SK-N-SH treated with all-trans-retinoic acid at 6 μM for 48 hours (cell line): ENCODE measurements at regions not wholly inside any gene's neighbourhood (a gene's known extent, or its start where the extent isn't known, plus 50 kb on each side); places are given as distances from the start of the nearest gene placed in this dataset.

ENCODE experiments used
- ARNTL ChIP-seq: fragments of 450-650 bp; formaldehyde crosslinking; IDR thresholded peaks from 2 replicates; pipeline ENCODE4 v1.5.0; 2020; ENCODE audit warnings: low read depth, mild to moderate bottlenecking, moderate library complexity, borderline replicate concordance
- CSDC2 ChIP-seq: fragments of 250-450 bp; sonication (Bioruptor Pico); IDR thresholded peaks from 2 replicates; pipeline ENCODE4 v1.5.0; 2020; ENCODE audit warnings: mild to moderate bottlenecking, moderate library complexity
- GLIS3 ChIP-seq: fragments of 250-450 bp; sonication (Bioruptor Pico); IDR thresholded peaks from 2 replicates; pipeline ENCODE4 v1.5.0; 2020; ENCODE audit warnings: mild to moderate bottlenecking, moderate library complexity
- POU6F1 ChIP-seq: fragments of 250-450 bp; sonication (Bioruptor Pico); IDR thresholded peaks from 2 replicates; pipeline ENCODE4 v1.8.0; 2021; ENCODE audit warnings: low read depth, mild to moderate bottlenecking, moderate library complexity, borderline replicate concordance
- RARB ChIP-seq: fragments of 250-450 bp; sonication (Bioruptor Pico); IDR thresholded peaks from 2 replicates; pipeline ENCODE4 v1.8.0; 2021; ENCODE audit warnings: mild to moderate bottlenecking, moderate library complexity
- ZFP3 ChIP-seq: fragments of 250-450 bp; sonication (Bioruptor Pico); IDR thresholded peaks from 2 replicates; pipeline ENCODE4 v1.5.0; 2020; ENCODE audit warnings: mild to moderate bottlenecking, moderate library complexity
- ZFP30 ChIP-seq: fragments of 450-650 bp; formaldehyde crosslinking; IDR thresholded peaks from 2 replicates; pipeline ENCODE4 v1.5.0; 2022; ENCODE audit warnings: mild to moderate bottlenecking, moderate library complexity
- ZNF565 ChIP-seq: fragments of 450-650 bp; formaldehyde crosslinking; conservative IDR thresholded peaks from 2 replicates; pipeline ENCODE4 v1.5.0; 2020; ENCODE audit warnings: low read depth, mild to moderate bottlenecking, moderate library complexity
- ZNF70 ChIP-seq: fragments of 450-650 bp; formaldehyde crosslinking; IDR thresholded peaks from 2 replicates; pipeline ENCODE4 v1.5.0; 2020; ENCODE audit warnings: mild to moderate bottlenecking, moderate library complexity
- TF ChIP-seq, protein P1 (sequence below): fragments of 250-450 bp; sonication (Bioruptor Pico); IDR thresholded peaks from 2 replicates; pipeline ENCODE4 v1.5.1; 2020; ENCODE audit warnings: low read depth, mild to moderate bottlenecking, moderate library complexity
- TF ChIP-seq, protein P2 (sequence below): fragments of 250-450 bp; sonication (Bioruptor Pico); IDR thresholded peaks from 2 replicates; pipeline ENCODE4 v1.8.0; 2020; ENCODE audit warnings: mild to moderate bottlenecking, moderate library complexity, borderline replicate concordance

DNA sequence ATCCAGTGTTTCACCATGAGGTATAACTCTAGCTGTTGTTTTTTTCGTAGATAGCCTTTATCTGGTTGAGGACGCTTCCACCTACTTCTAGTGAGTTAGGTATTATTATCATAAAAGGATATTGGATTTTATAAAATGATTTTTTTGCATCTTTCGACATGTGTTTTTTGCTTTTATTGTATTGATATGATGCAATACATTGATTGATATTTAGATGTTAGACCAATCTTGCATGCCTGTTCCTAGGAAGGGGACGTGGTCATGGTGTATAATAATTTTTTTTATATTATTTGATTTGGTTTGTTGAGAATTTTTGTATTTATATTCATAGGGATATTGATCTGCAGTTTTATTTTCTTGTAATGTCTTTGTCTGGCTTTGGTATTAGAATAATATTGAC, 193.3 kb downstream of the HS3ST3B1 start:
- TF ChIP-seq ZNF565 (CRISPR knock-in tag) (no peak), POU6F1 (CRISPR knock-in tag) (no peak), ZFP30 (CRISPR knock-in tag) (no peak), ZFP3 (no peak), ARNTL (CRISPR knock-in tag) (no peak), RARB (no peak), ZNF70 (CRISPR knock-in tag) (no peak), GLIS3 (no peak), CSDC2 (CRISPR knock-in tag) (no peak)
- TF ChIP-seq, protein P1, sequence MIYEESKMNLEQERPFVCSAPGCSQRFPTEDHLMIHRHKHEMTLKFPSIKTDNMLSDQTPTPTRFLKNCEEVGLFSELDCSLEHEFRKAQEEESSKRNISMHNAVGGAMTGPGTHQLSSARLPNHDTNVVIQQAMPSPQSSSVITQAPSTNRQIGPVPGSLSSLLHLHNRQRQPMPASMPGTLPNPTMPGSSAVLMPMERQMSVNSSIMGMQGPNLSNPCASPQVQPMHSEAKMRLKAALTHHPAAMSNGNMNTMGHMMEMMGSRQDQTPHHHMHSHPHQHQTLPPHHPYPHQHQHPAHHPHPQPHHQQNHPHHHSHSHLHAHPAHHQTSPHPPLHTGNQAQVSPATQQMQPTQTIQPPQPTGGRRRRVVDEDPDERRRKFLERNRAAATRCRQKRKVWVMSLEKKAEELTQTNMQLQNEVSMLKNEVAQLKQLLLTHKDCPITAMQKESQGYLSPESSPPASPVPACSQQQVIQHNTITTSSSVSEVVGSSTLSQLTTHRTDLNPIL (CRISPR knock-in tag) = no peak
- TF ChIP-seq, protein P2, sequence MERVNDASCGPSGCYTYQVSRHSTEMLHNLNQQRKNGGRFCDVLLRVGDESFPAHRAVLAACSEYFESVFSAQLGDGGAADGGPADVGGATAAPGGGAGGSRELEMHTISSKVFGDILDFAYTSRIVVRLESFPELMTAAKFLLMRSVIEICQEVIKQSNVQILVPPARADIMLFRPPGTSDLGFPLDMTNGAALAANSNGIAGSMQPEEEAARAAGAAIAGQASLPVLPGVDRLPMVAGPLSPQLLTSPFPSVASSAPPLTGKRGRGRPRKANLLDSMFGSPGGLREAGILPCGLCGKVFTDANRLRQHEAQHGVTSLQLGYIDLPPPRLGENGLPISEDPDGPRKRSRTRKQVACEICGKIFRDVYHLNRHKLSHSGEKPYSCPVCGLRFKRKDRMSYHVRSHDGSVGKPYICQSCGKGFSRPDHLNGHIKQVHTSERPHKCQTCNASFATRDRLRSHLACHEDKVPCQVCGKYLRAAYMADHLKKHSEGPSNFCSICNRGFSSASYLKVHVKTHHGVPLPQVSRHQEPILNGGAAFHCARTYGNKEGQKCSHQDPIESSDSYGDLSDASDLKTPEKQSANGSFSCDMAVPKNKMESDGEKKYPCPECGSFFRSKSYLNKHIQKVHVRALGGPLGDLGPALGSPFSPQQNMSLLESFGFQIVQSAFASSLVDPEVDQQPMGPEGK (CRISPR knock-in tag) = no peak
